HCT116 (cell line): ENCODE measurements at regions not wholly inside any gene's neighbourhood (a gene's known extent, or its start where the extent isn't known, plus 50 kb on each side); places are given as distances from the start of the nearest gene placed in this dataset.

Experiments used
- ATAC-seq: fragments of 200-7000 bp; cut with Tn5 transposase; 2 replicates; pipeline ENCODE4 v1.9.1; 2020; ENCODE audit warnings: mild to moderate bottlenecking, moderate library complexity
- BruUV-seq: library from RNA; stranded (reverse); fragments of 400-500 nt; replicated peaks from 2 replicates; lab custom pipeline; 2021; lab: Mats Ljungman, UMichigan
- CTCF ChIA-PET: fragments of 300-600 bp; sonication (Branson Sonifier 250); formaldehyde crosslinking; loops from one replicate; lab custom pipeline; 2021; ENCODE audit warnings: antibody characterized with exemption; lab: Charles Lee
- POLR2A ChIA-PET: fragments of 300-600, 350-600 bp; sonication (Branson Sonifier 250); formaldehyde crosslinking; loops from one replicate; lab custom pipeline; 2021; ENCODE audit warnings: antibody characterized with exemption; lab: Charles Lee
- RAD21 ChIA-PET, 2 experiments: fragments of 300-600 bp; sonication (Branson Sonifier 250); formaldehyde crosslinking; loops; one replicate each; lab custom pipeline; 2023; ENCODE audit warnings: low total read pairs in 2 of 2; ENCODE audit not compliant: uncharacterized antibody in 2 of 2, unreplicated experiment in 2 of 2, low non-redundant PET in 1 of 2; lab: Charles Lee
- DNase-seq: peaks from one replicate; pipeline ENCODE4 v3.0.0-alpha.2; 2010; ENCODE audit warnings: low read depth, low spot score
- H2AFZ ChIP-seq: fragments of 200-600 bp; shearing (Covaris generic), sonication (generic); 2 replicates; pipeline ENCODE4 v1.6.1; 2017; ENCODE audit warnings: low read depth, mixed run types, mixed read lengths, antibody characterized with exemption, low read length; ENCODE audit not compliant: poor library complexity, severe bottlenecking
- H3K27ac ChIP-seq: 2 replicates; pipeline ENCODE4 v1.5.1; 2012; ENCODE audit warnings: low read depth, low read length
- H3K27me3 ChIP-seq: fragments of 200-600 bp; sonication (generic); 2 replicates; pipeline ENCODE4 v1.6.1; 2016; ENCODE audit warnings: mixed run types, low read length, mixed read lengths; ENCODE audit not compliant: insufficient read depth
- H3K36me3 ChIP-seq, 2 experiments: fragments of 200-500 bp in 1 of 2; fragments of 200-600 bp in 1 of 2; sonication (Bioruptor generic) in 1 of 2; sonication (generic) in 1 of 2; 2 replicates each; pipeline versions ENCODE4 v1.5.1 to v1.6.1; 2014 to 2016; ENCODE audit warnings: low read length in 2 of 2, inconsistent platforms in 1 of 2, mixed read lengths in 1 of 2, mixed run types in 1 of 2; ENCODE audit not compliant: insufficient read depth in 2 of 2, control insufficient read depth in 1 of 2
- H3K4me1 ChIP-seq, 2 experiments: fragments of 200-600 bp in 1 of 2; sonication (generic) in 1 of 2; 2 replicates each; pipeline versions ENCODE4 v1.5.1 to v1.6.1; 2012 to 2017; ENCODE audit warnings: low read length in 2 of 2, inconsistent platforms in 1 of 2, mild to moderate bottlenecking in 1 of 2, mixed read lengths in 1 of 2, mixed run types in 1 of 2, moderate library complexity in 1 of 2; ENCODE audit not compliant: insufficient read depth in 2 of 2, control insufficient read depth in 1 of 2
- H3K4me2 ChIP-seq: fragments of 200-600 bp; sonication (generic); 2 replicates; pipeline ENCODE4 v1.6.1; 2017; ENCODE audit warnings: mixed run types, low read length, mixed read lengths
- H3K4me3 ChIP-seq, 2 experiments: fragments of 200-600 bp in 1 of 2; sonication (generic) in 1 of 2; replicated peaks in 1 of 2; 2 replicates each; pipeline ENCODE4 v1.5.1; 2011 to 2016; ENCODE audit warnings: low read length in 2 of 2, control low read depth in 1 of 2, low read depth in 1 of 2, mild to moderate bottlenecking in 1 of 2, mixed read lengths in 1 of 2, mixed run types in 1 of 2
- H3K79me2 ChIP-seq: fragments of 200-600 bp; sonication (generic); 2 replicates; pipeline ENCODE4 v1.6.1; 2017; ENCODE audit warnings: mild to moderate bottlenecking, mixed run types, low read length, moderate library complexity, mixed read lengths; ENCODE audit not compliant: insufficient read depth
- H3K9ac ChIP-seq: fragments of 200-600 bp; sonication (generic); 2 replicates; pipeline ENCODE4 v1.6.1; 2016; ENCODE audit warnings: low read length, mixed read lengths
- H3K9me2 ChIP-seq: fragments of 200-600 bp; sonication (generic), shearing (Covaris generic); 2 replicates; pipeline ENCODE4 v1.6.1; 2017; ENCODE audit warnings: mixed run types, mild to moderate bottlenecking, moderate library complexity; ENCODE audit not compliant: insufficient read depth
- H3K9me3 ChIP-seq, 2 experiments: fragments of 200-500 bp in 1 of 2; fragments of 200-600 bp in 1 of 2; sonication (Bioruptor generic) in 1 of 2; sonication (generic) in 1 of 2; 2 replicates each; pipeline ENCODE4 v1.6.1; 2014 to 2017; ENCODE audit warnings: low read length in 2 of 2, mixed read lengths in 2 of 2, inconsistent platforms in 1 of 2, low read depth in 1 of 2, mild to moderate bottlenecking in 1 of 2, mixed run types in 1 of 2, moderate library complexity in 1 of 2; ENCODE audit not compliant: control insufficient read depth in 1 of 2, insufficient read depth in 1 of 2
- H4K20me1 ChIP-seq: fragments of 200-600 bp; sonication (generic), shearing (Covaris generic); 2 replicates; pipeline ENCODE4 v1.6.1; 2017; ENCODE audit warnings: mixed run types, mild to moderate bottlenecking, moderate library complexity; ENCODE audit not compliant: insufficient read depth
- CBX3 ChIP-seq: IDR thresholded peaks from 2 replicates; pipeline ENCODE4 v1.6.1; 2012; ENCODE audit warnings: low read depth
- CEBPB ChIP-seq: IDR thresholded peaks from 2 replicates; pipeline ENCODE4 v1.6.1; 2012; ENCODE audit warnings: low read depth
- EGR1 ChIP-seq: IDR thresholded peaks from 2 replicates; pipeline ENCODE4 v1.6.1; 2012; ENCODE audit warnings: low read depth
- EZH2 ChIP-seq: fragments of 200-600 bp; sonication (generic); IDR thresholded peaks from 2 replicates; pipeline ENCODE4 v1.6.1; 2017; ENCODE audit warnings: antibody characterized with exemption, mixed run types
- POLR2A ChIP-seq: IDR thresholded peaks from 2 replicates; pipeline ENCODE4 v1.7.0; 2011; ENCODE audit warnings: borderline replicate concordance; ENCODE audit not compliant: insufficient read depth, insufficient read length; ENCODE audit errors: extremely low read depth
- POLR2AphosphoS5 ChIP-seq: IDR thresholded peaks from 2 replicates; pipeline ENCODE4 v1.6.1; 2011; ENCODE audit warnings: mild to moderate bottlenecking, low read depth, low read length, moderate library complexity
- RAD21 ChIP-seq: IDR thresholded peaks from 2 replicates; pipeline ENCODE4 v1.6.1; 2012; ENCODE audit warnings: low read depth, mild to moderate bottlenecking
- ZFX ChIP-seq: fragments of 450-650 bp; IDR thresholded peaks from 2 replicates; pipeline ENCODE4 v1.6.1; 2017
- ZNF274 ChIP-seq: fragments of 200-500 bp; sonication (Bioruptor generic); IDR thresholded peaks from 2 replicates; pipeline ENCODE4 v1.6.1; 2014; ENCODE audit warnings: mild to moderate bottlenecking, low read depth, low read length, inconsistent platforms
- intact Hi-C: fragments of 100-400 bp; cut with micrococcal nuclease; formaldehyde crosslinking; loops from 2 replicates; pipeline ENCODE4 v1.10.0; 2022
- TF ChIP-seq, protein P1 (sequence below): IDR thresholded peaks from 2 replicates; pipeline ENCODE4 v1.6.1; 2011; ENCODE audit warnings: mild to moderate bottlenecking, low read length, moderate library complexity; ENCODE audit not compliant: insufficient replicate concordance; ENCODE audit errors: extremely low read depth
- TF ChIP-seq, protein P2 (sequence below), 3 experiments: fragments of 200-600 bp in 1 of 3; sonication (generic) in 1 of 3; IDR thresholded peaks in 2 of 3; conservative IDR thresholded peaks in 1 of 3; 2 replicates each; pipeline ENCODE4 v1.5.1; 2012 to 2017; ENCODE audit warnings: low read depth in 2 of 3, low read length in 2 of 3, antibody characterized with exemption in 1 of 3, borderline replicate concordance in 1 of 3, control low read depth in 1 of 3, mild to moderate bottlenecking in 1 of 3, mixed read lengths in 1 of 3, mixed run types in 1 of 3, moderate library complexity in 1 of 3; ENCODE audit not compliant: insufficient read depth in 1 of 3
- TF ChIP-seq, protein P3 (sequence below): IDR thresholded peaks from 2 replicates; pipeline ENCODE4 v1.6.1; 2012

GRCh38 chrY:8358161-8358560 is 979.1 kb upstream of the TSPY4 start:
- no peaks in the 10 kb centered on the region for H3K9me2 ChIP-seq
- ChIA-PET RAD21 (no interaction called here), CTCF (no interaction called here), POLR2A (no interaction called here)
- TF ChIP-seq CBX3 (no peak), RAD21 (no peak), ZNF274 (no peak), CEBPB (no peak), POLR2A (no peak), ZFX (no peak), EGR1 (no peak), POLR2AphosphoS5 (no peak), EZH2 (no peak)
- TF ChIP-seq, protein P1, sequence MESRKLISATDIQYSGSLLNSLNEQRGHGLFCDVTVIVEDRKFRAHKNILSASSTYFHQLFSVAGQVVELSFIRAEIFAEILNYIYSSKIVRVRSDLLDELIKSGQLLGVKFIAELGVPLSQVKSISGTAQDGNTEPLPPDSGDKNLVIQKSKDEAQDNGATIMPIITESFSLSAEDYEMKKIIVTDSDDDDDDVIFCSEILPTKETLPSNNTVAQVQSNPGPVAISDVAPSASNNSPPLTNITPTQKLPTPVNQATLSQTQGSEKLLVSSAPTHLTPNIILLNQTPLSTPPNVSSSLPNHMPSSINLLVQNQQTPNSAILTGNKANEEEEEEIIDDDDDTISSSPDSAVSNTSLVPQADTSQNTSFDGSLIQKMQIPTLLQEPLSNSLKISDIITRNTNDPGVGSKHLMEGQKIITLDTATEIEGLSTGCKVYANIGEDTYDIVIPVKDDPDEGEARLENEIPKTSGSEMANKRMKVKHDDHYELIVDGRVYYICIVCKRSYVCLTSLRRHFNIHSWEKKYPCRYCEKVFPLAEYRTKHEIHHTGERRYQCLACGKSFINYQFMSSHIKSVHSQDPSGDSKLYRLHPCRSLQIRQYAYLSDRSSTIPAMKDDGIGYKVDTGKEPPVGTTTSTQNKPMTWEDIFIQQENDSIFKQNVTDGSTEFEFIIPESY, result no peak
- TF ChIP-seq, protein P2, sequence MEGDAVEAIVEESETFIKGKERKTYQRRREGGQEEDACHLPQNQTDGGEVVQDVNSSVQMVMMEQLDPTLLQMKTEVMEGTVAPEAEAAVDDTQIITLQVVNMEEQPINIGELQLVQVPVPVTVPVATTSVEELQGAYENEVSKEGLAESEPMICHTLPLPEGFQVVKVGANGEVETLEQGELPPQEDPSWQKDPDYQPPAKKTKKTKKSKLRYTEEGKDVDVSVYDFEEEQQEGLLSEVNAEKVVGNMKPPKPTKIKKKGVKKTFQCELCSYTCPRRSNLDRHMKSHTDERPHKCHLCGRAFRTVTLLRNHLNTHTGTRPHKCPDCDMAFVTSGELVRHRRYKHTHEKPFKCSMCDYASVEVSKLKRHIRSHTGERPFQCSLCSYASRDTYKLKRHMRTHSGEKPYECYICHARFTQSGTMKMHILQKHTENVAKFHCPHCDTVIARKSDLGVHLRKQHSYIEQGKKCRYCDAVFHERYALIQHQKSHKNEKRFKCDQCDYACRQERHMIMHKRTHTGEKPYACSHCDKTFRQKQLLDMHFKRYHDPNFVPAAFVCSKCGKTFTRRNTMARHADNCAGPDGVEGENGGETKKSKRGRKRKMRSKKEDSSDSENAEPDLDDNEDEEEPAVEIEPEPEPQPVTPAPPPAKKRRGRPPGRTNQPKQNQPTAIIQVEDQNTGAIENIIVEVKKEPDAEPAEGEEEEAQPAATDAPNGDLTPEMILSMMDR (IDR thresholded peaks at IDR 0.05 in 2 of 3, conservative IDR thresholded peaks at IDR 0.05 in 1 of 3; ENCODE audit: borderline replicate concordance in 1 of 3, insufficient read depth in 1 of 3, low read depth in 2 of 3, low read length in 2 of 3), result no peak
- TF ChIP-seq, protein P3, sequence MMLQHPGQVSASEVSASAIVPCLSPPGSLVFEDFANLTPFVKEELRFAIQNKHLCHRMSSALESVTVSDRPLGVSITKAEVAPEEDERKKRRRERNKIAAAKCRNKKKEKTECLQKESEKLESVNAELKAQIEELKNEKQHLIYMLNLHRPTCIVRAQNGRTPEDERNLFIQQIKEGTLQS, result no peak
- H3K4me3 ChIP-seq, result no peak overlapping the region
- BruUV-seq, result no TSS peak
- no peaks in the 10 kb centered on the region for H3K4me1 ChIP-seq
- no peak overlapping the region for H2AFZ ChIP-seq
- H3K27ac ChIP-seq, result no peak overlapping the region
- intact Hi-C loops, result no loop called here
- H4K20me1 ChIP-seq, result no peaks in the 10 kb centered on the region
- H3K27me3 ChIP-seq, result no peaks in the 10 kb centered on the region
- H3K36me3 ChIP-seq, result no peaks in the 10 kb centered on the region
- H3K4me2 ChIP-seq, result no peak overlapping the region
- no peaks in the 10 kb centered on the region for H3K79me2 ChIP-seq
- no peak for DNase-seq
- no peak for ATAC-seq
- no peaks in the 10 kb centered on the region for H3K9me3 ChIP-seq
- H3K9ac ChIP-seq, result no peak overlapping the region
